Caco-2 (cell line): ENCODE measurements at regions not wholly inside any gene's neighbourhood (a gene's known extent, or its start where the extent isn't known, plus 50 kb on each side); places are given as distances from the start of the nearest gene placed in this dataset.
"Not testable (repeated sequence)": the region's sequence is repeated elsewhere in the genome, so short reads cannot be mapped to it uniquely, and the experiment has no call there.

Experiments used
- BruUV-seq: library from RNA; stranded (reverse); fragments of 400-500 nt; replicated peaks from 2 replicates; lab custom pipeline; 2021; lab: Mats Ljungman, UMichigan
- CTCF ChIA-PET: fragments of 300-600 bp; sonication (Branson Sonifier 250); formaldehyde crosslinking; loops from one replicate; lab custom pipeline; 2022; ENCODE audit warnings: antibody characterized with exemption; lab: Charles Lee
- POLR2A ChIA-PET: fragments of 300-600 bp; sonication (Branson Sonifier 250); formaldehyde crosslinking; loops from one replicate; lab custom pipeline; 2022; ENCODE audit warnings: antibody characterized with exemption; lab: Charles Lee
- DNase-seq, 2 experiments: peaks; one replicate each; pipeline versions ENCODE4 v3.0.0 to v3.0.0-alpha.2; 2020 to 2022
- H3K27me3 ChIP-seq: replicated peaks from 2 replicates; pipeline ENCODE4 v1.6.0; 2011; ENCODE audit warnings: low read length; ENCODE audit not compliant: control insufficient read depth, insufficient read depth
- H3K36me3 ChIP-seq: 2 replicates; pipeline ENCODE4 v1.5.1; 2011; ENCODE audit warnings: low read length; ENCODE audit not compliant: control insufficient read depth, insufficient read depth
- H3K4me1 ChIP-seq: fragments of 250-450 bp; sonication (Bioruptor Pico); 2 replicates; pipeline ENCODE4 v1.5.1; 2020; ENCODE audit warnings: mild to moderate bottlenecking
- H3K4me3 ChIP-seq: 2 replicates; pipeline ENCODE4 v1.5.1; 2011; ENCODE audit warnings: low read depth, mild to moderate bottlenecking, control low read depth, low read length
- H3K9me3 ChIP-seq: fragments of 250-450 bp; sonication (Bioruptor Pico); 2 replicates; pipeline ENCODE4 v1.5.1; 2020; ENCODE audit warnings: mild to moderate bottlenecking, moderate library complexity
- H3K27ac Mint-ChIP-seq: one replicate; pipeline ENCODE4 v1.8.0; 2022; ENCODE audit warnings: mixed read lengths; ENCODE audit not compliant: unreplicated experiment
- H3K27me3 Mint-ChIP-seq: one replicate; pipeline ENCODE4 v1.8.0; 2022; ENCODE audit warnings: mixed read lengths; ENCODE audit not compliant: insufficient read depth, unreplicated experiment
- H3K36me3 Mint-ChIP-seq: one replicate; pipeline ENCODE4 v1.8.0; 2022; ENCODE audit warnings: mild to moderate bottlenecking, mixed read lengths; ENCODE audit not compliant: insufficient read depth, unreplicated experiment
- H3K4me1 Mint-ChIP-seq: one replicate; pipeline ENCODE4 v1.8.0; 2022; ENCODE audit warnings: low read depth, mixed read lengths; ENCODE audit not compliant: unreplicated experiment
- H3K4me3 Mint-ChIP-seq: one replicate; pipeline ENCODE4 v1.8.0; 2022; ENCODE audit warnings: mild to moderate bottlenecking, moderate library complexity, mixed read lengths; ENCODE audit not compliant: unreplicated experiment
- H3K9me3 Mint-ChIP-seq: one replicate; pipeline ENCODE4 v1.8.0; 2022; ENCODE audit warnings: mixed read lengths; ENCODE audit not compliant: unreplicated experiment
- intact Hi-C: fragments of 100-400 bp; cut with micrococcal nuclease; formaldehyde crosslinking; loops from one replicate; pipeline ENCODE4 v1.10.0; 2022; ENCODE audit not compliant: unreplicated experiment
- TF ChIP-seq, protein P1 (sequence below), 2 experiments: fragments of 200-600 bp in 1 of 2; IDR thresholded peaks; 1 replicate in 1 of 2; 2 replicates in 1 of 2; pipeline versions ENCODE4 v1.5.1 to v1.8.0; 2011 to 2022; ENCODE audit warnings: antibody characterized with exemption in 1 of 2, control low read depth in 1 of 2, inconsistent platforms in 1 of 2, low read depth in 1 of 2, low read length in 1 of 2, mild to moderate bottlenecking in 1 of 2, moderate library complexity in 1 of 2; ENCODE audit not compliant: insufficient read depth in 1 of 2, severe bottlenecking in 1 of 2, unreplicated experiment in 1 of 2

DNA sequence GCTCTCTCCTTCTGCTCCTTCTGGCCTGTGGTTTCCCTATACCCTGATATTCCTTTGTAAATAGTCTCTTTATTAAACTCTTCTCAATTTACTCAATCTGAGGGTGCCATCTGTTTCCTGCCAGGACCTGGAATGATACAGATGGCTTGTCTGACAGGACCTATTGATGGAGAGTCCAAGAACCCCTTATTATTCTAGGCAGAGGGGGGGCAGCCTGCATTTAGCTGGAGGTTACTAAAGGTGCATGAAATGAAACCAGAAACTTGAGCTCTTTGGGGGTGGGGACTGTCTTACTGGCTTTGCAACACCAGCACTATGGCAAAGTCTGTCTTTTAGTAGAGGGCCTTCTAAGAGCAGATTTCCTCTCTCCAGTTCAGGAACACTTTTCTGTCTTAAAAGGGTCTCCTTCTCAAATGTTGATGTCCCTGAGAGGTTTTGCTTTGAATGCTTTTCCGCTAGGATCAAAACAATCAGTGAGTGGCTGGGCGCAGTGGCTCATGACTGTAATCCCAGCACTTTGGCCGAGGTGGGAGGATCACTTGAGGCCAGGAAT is 162.5 kb upstream of the MED14 start:
- no peak for DNase-seq
- no peaks in the 10 kb centered on the region for H3K4me1 ChIP-seq
- no TSS peak for BruUV-seq
- Mint-ChIP-seq H3K4me3 (no peak overlapping the region), H3K27ac (no peak overlapping the region), H3K4me1 (no peaks in the 10 kb centered on the region), H3K27me3 (peaks cover 10% of the 10 kb centered on the region), H3K36me3 (no peaks in the 10 kb centered on the region), H3K9me3 (no peaks in the 10 kb centered on the region)
- CTCF ChIA-PET: no interaction called here
- intact Hi-C loops: no loop called here
- POLR2A ChIA-PET: no interaction called here
- no peaks in the 10 kb centered on the region for H3K36me3 ChIP-seq
- no peaks in the 10 kb centered on the region for H3K27me3 ChIP-seq
- TF ChIP-seq, protein P1, sequence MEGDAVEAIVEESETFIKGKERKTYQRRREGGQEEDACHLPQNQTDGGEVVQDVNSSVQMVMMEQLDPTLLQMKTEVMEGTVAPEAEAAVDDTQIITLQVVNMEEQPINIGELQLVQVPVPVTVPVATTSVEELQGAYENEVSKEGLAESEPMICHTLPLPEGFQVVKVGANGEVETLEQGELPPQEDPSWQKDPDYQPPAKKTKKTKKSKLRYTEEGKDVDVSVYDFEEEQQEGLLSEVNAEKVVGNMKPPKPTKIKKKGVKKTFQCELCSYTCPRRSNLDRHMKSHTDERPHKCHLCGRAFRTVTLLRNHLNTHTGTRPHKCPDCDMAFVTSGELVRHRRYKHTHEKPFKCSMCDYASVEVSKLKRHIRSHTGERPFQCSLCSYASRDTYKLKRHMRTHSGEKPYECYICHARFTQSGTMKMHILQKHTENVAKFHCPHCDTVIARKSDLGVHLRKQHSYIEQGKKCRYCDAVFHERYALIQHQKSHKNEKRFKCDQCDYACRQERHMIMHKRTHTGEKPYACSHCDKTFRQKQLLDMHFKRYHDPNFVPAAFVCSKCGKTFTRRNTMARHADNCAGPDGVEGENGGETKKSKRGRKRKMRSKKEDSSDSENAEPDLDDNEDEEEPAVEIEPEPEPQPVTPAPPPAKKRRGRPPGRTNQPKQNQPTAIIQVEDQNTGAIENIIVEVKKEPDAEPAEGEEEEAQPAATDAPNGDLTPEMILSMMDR (IDR thresholded peaks at IDR 0.05; ENCODE audit: insufficient read depth in 1 of 2, low read depth in 1 of 2, low read length in 1 of 2, severe bottlenecking in 1 of 2, unreplicated experiment in 1 of 2): no peak
- H3K4me3 ChIP-seq: no peak overlapping the region
- H3K9me3 ChIP-seq: no peaks in the 10 kb centered on the region

DNA sequence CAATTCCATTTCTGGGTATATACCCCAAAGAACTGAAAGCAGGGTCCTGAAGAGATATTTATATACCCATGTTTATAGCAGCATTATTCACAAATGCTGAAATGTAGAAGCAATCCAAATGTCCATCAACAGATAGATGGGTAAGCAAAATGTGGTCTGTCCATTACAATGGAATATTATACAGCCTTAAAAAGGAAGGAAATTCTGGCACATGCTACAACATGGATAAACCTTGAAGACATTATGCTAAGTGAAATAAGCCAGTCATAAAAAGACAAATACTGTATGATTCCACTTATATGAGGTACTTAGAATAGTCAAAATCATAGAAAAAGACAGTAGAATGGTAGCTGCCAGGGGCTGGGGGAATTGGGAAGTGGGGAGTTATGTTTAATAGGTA is 169.4 kb upstream of the MED14 start:
- H3K4me3 ChIP-seq, H3K9me3 ChIP-seq, H3K4me3 Mint-ChIP-seq, H3K27me3 ChIP-seq, BruUV-seq, H3K27ac Mint-ChIP-seq, DNase-seq, H3K4me1 Mint-ChIP-seq, H3K36me3 ChIP-seq, intact Hi-C loops, H3K27me3 Mint-ChIP-seq, H3K36me3 Mint-ChIP-seq, POLR2A ChIA-PET, CTCF ChIA-PET, H3K9me3 Mint-ChIP-seq, H3K4me1 ChIP-seq: not testable (repeated sequence)

DNA sequence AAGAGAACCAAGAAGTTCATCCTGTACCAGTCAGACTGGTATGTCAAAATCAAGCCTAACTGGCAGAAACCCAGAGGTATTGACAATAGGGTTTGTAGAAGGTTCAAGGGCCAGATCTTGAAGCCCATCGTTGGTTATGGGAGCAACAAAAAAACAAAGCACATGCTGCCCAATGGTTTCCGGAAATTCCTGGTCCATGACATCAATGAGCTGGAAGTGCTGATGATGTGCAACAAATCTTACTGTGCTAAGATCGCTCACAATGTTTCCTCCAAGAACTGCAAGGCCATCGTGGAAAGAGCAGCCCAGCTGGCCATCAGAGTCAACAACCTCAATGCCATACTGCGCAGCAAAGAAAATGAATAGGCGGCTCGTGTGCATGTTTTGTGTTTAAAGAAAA is 172.7 kb upstream of the MED14 start:
- no peaks in the 10 kb centered on the region for H3K36me3 Mint-ChIP-seq
- Histone ChIP-seq H3K27me3 (no peaks in the 10 kb centered on the region), H3K9me3 (no peaks in the 10 kb centered on the region), H3K36me3 (no peaks in the 10 kb centered on the region), H3K4me1 (no peaks in the 10 kb centered on the region), H3K4me3 (no peak overlapping the region)
- intact Hi-C loops: no loop called here
- H3K9me3 Mint-ChIP-seq: no peaks in the 10 kb centered on the region
- TF ChIP-seq, protein P1 (IDR thresholded peaks at IDR 0.05; ENCODE audit: insufficient read depth in 1 of 2, low read depth in 1 of 2, low read length in 1 of 2, severe bottlenecking in 1 of 2, unreplicated experiment in 1 of 2): no peak
- BruUV-seq: no TSS peak
- no peaks in the 10 kb centered on the region for H3K27me3 Mint-ChIP-seq
- DNase-seq: no peak
- H3K4me3 Mint-ChIP-seq: no peak overlapping the region
- CTCF ChIA-PET: no interaction called here
- no peak overlapping the region for H3K27ac Mint-ChIP-seq
- no peaks in the 10 kb centered on the region for H3K4me1 Mint-ChIP-seq
- POLR2A ChIA-PET: no interaction called here
